Erythroblast (primary cell): ENCODE measurements at regions not wholly inside any gene's neighbourhood (a gene's known extent, or its start where the extent isn't known, plus 50 kb on each side); places are given as distances from the start of the nearest gene placed in this dataset.
"Not testable (repeated sequence)": the region's sequence is repeated elsewhere in the genome, so short reads cannot be mapped to it uniquely, and the experiment has no call there.

Source experiments
- GATA1 ChIP-seq: IDR thresholded peaks from 2 replicates; pipeline ENCODE4 v1.6.1; 2011; ENCODE audit warnings: low read depth, mild to moderate bottlenecking, control low read depth, low read length, moderate library complexity
- POLR2A ChIP-seq: IDR thresholded peaks from 2 replicates; pipeline ENCODE4 v1.6.1; 2011; ENCODE audit warnings: mild to moderate bottlenecking, low read length

DNA sequence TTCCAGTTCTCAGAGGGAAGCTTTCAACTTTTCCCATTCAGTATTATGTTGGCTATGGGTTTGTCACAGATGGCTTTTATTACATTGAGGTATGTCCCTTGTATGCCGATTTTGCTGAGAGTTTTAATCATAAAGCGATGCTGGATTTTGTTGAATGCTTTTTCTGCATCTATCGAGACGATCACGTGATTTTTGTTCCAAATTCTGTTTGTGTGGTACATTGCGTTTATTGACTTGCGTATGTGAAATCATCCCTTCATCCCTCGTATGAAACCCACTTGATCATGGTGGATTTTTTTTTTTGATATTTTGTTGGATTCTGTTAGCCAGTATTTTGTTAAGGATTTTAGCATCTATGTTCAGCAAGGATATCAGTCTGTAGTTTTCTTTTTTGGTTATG is 339.1 kb downstream of the KLF13 start:
- TF ChIP-seq POLR2A, GATA1: not testable (repeated sequence)
